ENCODE measurements at regions not wholly inside any gene's neighbourhood (a gene's known extent, or its start where the extent isn't known, plus 50 kb on each side); places are given as distances from the start of the nearest gene placed in this dataset.
A peak's percentile ranks its signal among the peaks of the same experiment; 100 is the strongest.

DNA sequence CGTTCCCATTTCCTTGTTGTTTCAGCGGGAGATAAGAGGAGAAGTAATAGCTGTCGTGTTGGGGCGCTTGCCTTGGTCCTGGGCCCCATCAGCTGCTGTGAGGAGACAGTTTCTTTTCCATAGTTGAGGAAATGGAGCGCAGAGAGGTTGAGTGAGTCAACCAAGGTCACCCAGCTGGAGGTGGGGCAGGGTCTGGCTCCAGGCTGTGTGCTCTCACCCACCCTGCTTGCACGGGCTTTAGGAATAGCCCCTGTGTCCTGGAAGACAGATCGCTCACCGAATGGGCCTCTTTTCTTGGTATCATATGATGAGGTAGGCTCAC lies 165.7 kb upstream of the RTL1 start:
- DNase-seq: no peak

DNA sequence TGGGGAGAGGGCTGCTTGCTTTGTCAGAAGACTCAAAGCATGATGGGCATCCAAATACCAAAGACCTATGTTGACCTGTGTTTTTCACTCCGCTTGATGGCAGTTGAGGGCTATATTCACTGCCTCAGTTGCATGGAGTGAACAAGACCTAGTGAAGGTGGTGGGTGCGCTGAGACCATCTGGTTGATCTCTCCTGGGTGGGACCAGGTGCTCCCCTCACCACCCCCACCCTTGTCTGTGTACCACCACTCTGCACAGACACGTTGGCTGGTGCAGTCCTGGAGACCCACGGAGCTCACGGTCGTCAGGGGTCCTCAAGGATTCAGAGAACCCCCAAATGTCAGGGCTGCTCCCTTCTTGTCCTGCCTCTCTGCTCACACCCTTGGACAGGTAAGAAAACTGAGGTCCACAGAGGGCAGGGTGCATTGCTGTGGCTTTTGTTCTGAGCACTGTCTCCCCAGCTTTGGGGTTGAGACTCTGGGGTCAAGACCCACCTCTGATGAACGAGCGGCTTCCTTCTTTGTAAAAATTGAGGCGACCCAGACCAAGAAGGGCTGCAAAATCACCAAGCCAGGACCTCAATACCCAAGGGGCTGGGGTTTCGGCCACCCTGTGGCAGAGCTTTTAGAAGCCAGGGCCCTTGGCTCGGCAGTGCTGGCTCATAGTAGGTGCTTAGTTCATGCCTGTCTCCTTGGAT lies 166.3 kb upstream of the RTL1 start:
- peak; percentile 43 for DNase-seq

DNA sequence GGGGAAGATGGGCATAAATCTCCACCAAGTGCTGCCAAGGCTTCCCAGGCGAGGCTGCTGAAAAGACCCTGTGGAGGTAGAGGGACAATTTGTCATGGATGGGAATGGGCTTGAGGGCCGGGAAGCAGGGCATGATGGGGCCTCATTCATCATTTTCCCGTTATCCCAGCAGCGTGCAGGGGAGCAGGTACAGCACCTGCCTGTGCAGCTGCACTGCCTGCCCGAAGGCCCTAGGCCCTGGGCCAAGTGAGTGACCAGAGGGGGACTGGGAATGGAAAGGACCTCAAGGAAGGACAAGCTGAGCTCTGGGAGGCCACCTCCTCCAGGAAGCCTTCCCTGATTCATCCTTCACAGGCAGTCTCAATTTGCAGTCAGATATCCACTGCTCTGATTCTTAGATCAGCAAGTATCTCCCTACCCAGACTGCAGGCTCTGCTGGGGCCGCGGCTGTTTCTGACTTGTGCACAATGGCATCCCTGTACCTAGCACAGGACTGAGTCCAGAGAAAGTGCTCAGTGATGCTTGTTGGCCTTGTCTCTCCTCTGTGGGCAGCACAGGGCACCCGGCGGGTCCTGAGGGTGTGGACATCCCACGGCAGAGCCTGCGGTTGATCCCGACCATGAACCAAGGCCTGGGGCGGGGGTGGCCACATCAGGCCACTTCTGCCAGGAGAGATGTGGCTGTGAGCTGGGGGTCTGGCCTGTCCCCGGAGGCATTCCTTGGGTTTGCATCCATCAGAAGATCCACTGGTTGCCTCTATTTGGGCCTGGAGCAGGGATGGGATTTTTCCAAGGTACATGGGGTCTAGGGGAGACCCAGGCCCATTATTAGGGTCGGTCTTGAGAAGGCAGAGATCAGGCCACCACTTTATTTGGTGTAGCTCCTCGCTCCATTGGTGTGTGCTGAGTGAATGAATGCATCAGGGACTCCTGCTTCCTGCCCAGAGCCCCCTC lies 167.3 kb upstream of the RTL1 start:
- peak; percentile 37 for DNase-seq

DNA sequence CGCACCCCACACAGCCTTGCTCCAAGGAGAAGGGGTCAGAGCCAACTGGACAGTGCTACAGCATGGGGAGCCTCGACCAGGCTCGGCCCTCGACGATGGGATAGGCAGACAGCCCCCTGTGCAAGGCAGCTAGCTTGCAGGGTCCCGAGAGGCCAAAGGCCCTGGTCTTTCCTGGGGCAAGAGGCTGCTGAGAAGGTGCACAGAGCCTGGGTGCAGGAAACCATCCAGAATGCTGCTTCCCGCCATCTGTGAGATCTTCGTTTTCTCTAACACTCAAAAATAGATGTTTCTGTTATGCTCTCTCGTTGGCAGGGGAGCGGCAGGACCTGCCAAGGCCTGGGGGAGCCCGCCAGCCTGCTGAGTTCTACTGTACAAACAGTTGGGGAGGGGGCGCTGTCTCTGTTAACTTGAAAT lies 168.0 kb upstream of the RTL1 start:
- DNase-seq: peak; percentile 56

DNA sequence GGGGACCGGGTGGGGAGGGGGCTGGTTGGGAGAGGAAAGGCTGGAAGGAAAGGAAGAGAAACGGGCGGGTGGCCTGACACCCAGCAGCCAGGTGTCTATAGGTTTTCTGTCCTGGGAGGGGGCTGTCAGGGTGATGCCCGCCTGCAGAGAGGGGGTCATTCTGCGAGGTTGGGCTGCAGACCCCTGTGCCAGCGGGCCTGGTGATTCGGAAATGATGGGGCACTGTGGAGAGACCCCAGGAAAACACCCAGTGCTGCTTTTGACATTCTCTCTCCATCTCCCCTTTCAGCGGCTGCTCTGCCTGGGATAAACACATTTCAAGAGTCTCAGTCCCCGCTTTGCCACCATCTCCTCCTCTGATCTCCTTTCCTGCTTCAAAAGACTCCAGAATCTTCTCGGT lies 168.5 kb upstream of the RTL1 start:
- no peak for DNase-seq

DNA sequence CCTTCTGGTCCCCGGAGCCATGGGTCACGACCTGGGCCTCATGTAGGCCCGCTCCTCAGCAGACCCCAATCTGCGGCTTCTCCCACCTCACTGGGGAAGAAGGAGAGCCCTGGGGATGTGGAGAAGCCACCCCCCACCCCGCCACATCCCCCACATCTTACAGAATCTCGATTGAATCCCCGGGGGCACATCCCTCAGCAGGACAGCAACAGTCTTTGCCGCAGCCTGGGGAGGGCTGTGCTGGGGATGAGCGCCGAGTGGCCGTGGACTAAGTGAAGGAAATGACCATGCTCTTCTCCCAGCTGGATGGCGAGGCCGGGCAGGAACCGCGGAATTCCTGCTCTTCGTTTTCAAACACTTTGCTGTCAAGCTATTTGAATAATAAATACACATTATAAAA lies 169.0 kb upstream of the RTL1 start:
- peak; percentile 63 for DNase-seq

DNA sequence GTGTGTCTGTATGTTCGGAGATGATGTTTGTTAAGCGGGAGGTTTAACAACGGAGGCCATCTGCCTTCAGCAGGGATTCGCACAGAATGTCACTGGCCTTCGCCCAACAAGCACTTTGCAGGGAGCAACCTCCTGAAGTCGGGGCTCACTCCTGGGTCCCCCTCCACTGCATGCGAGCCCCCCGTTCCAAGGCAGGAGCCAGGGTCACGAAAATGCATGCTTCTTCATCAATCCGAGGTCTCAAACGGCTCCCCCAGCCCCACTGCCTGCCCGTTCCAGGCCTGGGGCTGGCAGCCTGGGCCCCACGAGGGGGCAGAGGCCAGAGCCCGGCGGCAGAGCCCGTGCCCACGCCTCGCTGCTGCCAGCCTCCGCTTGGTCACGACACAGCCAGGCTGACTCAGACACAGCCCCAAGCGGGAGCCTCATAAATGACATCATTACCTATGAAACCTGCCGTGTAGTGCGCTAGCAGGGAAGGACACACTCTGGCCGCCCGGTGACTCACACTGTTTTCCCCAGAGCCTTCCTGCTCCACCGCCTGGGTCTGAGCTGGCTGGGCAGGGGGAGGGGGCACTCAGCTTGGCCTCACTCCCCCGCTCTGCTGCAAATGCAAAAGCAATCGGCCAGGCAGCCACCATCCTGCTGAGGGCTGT lies 169.5 kb upstream of the RTL1 start:
- peak; percentile 99 for DNase-seq

DNA sequence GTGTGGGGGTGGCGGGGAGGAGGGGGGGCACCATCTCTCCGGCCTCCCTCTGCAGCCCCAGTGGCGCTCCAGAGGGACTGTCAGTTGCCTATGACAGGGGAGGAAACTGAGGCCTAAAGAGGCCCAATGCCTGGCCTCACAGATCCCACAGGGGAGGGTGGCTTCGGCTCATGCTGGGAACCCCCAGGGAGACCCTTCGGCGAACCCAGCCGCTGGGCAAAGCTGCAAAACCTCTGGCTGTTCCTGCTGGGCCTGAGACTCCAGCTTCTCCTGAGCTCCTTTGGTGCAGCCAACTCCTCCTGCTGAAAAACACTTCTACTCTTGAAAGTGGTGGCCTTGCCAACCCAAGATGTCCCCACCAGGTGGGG lies 170.1 kb upstream of the RTL1 start:
- DNase-seq: no peak

DNA sequence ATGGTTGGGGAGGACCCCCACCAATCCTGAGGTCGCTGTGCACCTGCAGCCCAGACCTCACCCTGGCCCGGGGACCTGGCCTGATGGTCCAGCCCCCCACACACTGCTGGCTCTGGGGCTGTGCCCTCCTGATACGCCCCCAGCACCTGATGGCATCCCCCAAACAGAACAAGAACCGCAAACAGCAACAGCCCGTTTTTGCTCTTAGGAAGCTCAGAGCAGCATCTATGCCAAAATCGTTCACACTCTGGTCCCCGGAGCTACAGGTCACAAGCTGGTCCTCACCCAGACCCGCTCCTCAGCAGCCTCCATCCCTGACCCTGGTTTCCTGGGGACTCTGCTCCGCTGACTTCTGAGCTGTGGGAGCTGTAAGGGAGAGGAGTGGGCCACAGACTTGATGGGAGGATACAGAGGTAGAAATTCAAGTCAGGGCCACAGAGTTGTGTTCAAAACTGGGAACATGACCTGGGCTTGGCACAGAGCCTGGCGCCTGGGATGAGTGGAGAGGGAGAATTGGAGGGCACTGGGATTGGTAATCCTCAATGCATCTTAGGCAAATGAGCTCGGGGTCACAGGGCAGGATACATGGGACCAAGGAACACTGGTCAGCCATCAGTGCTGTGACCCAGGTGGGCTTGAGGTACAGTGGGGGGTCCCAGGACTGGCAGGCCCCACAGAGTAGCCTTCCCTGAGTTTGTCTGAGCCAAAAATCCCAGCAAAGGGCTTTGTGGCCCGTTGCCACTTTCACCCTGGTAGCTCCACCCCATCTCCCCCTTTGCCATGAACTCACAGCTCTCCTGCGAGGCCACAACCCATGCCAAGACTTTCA lies 170.9 kb upstream of the RTL1 start:
- peak; percentile 48 for DNase-seq

DNA sequence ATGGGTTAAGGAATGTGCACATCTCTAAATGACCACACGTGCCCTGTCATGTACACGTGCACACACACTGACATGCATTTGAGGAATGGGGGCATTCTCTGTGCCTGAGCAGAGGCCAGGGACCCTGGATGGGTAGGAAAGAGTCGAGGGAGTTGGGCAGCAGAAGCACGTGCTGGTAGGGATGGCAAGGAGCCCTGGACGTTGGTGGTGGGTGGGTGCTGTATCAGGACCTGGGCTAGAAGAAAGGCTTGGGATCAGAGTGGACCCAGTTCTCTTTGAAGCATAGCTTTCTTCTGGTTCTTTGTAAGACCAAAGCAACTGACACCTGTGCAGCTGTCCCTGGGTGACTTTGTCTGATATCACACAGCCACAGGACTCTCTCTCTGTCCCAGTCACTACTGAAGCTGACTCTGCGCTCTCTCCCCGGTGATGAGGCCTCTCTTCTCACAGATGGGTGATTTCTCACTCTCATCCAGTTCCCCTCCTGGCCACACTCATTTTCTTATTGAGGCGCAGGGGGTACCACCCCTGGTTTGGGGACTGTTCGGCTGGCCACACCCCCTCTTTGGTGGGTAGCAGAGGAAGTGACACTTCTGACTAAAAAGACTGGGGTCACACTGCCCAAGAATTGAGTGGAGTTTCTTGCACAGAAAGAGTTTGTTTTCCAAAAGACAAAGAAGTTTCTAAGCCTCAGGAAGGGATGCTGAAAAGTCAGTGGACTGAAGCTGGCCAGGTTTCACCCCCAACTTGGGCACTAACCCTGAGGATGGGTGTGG lies 171.7 kb upstream of the RTL1 start:
- peak; percentile 45 for DNase-seq

DNA sequence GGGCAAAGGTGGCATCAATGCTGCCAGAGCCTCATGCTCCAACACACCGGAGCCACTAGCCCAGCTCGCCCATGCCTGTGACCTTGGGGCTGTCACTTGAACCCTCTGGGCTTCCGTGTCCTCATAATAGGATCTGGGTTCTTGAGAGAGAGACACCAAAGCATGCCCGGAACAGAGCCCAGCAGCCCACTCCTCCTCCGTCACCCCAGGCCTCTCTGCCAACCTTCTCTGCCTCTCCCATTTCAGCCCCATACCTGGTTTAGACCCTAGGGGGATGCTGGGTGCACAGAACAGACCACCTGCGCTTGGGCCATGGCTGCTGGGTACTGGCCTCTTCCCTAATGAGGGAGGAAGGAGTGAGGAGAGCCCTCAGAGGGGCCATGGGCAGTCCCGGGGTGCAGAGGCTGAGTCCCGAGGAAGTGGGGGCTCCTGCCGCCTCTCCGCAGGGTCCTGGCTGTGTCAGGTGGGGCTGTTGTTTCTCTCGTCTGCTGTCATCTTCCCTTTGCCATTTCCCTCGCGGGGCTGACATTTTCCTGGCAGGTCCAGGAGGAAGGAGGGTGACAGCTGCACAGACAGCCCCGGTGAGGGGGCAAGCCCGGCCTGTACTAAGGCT lies 172.4 kb upstream of the RTL1 start:
- DNase-seq: peak; percentile 44

DNA sequence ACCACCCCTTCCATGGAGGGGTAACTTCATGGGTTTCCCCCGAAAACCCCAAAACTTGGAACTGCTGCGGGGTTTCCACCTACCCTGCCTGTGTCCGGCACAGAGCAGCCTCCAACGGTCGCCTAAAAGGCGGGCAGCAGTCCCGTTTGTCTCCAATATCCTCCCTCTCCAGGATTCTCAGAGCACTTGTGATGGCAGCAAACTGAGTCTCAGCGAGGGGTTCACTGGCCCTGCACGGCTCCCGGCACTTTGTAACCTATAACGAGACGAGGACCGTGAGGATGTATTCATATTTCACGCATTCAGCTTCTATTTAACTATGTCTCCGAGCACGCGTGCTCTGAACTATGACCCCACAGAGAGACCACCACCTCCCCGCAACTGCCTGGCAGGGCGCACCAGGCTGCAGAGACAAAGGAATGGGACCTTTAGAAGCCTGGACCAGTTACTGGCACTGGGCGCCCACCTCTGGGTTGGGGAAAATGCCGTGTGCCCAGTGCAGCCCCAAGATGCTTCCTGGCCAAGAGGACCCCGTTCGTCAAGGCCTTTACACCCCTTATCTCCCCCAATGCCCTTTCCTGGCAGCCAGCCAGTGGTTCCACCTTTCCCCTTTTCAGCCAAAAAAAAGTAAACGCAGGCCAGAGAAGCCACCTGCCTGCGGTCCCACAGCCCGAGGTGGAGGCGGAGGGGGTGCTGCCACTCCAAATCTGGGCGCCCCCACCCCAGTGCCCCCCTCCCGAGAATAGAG lies 173.1 kb upstream of the RTL1 start:
- peak; percentile 36 for DNase-seq

DNA sequence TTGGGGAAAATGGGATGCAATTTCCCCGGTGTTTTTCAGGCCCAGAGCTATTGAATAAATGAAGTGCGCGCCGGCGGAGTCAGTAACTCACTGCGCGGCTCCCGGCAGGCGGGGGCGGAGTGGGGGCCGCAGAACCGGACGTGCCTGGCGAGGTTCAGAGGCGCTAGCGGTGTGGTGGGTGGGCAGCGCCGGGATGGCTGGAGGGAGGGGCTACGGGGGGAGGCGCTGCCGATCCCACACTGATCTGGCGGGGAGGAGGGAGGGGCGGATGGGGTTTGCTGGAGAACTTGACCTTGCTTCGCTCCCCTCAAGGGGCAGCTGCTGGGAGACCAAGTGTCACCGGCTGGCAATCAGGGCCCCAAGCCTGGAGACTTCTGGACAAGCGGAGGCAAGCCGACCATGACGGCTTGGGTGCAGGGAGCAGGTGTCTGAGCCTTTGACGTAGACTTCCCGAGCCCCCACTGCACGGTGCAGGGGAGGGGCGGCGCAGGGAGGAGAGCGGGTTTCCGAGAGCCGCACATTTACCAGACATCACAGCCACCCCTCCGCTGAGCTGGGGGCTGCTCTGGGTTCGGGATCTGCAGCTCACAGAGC lies 174.1 kb upstream of the RTL1 start:
- DNase-seq: peak; percentile 89

DNA sequence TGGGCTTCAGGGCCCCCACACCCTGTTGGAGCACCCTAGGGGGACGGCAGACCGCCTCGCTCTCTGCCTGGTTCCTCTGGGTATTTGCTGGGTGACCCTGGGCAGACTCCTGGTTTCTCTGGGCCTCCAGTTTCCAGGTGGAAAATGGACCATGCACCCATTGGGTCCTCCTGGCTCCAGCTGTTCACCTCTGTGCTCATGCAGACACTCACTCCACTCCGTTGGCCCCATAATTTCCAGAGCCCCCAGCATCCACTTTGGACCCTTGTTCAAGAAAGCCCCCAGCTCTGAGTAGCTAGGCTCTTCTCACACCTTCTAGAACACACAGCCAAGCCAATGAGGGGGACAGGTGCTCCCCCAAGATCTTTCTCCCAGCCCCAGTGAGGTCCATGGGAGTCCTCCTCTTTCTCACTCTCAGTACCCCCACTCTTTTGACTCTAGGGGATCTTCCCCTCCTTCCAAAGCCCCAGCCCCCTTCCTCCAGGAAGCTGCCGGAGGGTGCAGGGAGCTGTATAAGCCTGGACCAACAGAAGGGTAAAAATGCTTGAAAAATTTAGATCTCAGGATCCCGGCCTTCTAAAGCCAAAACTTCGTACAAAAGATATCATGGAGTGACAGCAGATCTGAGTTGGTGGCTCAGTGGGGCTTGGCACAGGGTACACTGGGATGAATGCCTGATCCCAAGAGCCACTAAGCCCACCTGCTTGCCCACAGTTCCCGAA lies 174.8 kb upstream of the RTL1 start:
- peak; percentile 45 for DNase-seq

DNA sequence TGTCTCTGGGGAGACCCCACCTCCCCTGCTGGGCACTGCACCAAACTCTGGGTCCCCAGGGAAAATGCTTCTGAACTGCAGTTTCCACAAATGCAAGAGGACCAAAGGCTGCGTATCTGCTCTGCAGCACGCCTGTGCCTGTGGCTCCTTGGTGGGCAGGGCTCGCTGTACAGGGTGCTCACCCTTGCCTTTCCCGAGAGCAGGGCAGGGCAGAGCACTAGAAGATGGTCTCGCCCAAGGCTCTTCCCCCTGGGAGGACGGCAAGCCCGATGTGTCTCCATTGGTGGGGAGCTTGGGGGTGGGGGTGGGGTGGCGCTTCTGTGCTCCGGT lies 175.3 kb upstream of the RTL1 start:
- peak; percentile 44 for DNase-seq

DNA sequence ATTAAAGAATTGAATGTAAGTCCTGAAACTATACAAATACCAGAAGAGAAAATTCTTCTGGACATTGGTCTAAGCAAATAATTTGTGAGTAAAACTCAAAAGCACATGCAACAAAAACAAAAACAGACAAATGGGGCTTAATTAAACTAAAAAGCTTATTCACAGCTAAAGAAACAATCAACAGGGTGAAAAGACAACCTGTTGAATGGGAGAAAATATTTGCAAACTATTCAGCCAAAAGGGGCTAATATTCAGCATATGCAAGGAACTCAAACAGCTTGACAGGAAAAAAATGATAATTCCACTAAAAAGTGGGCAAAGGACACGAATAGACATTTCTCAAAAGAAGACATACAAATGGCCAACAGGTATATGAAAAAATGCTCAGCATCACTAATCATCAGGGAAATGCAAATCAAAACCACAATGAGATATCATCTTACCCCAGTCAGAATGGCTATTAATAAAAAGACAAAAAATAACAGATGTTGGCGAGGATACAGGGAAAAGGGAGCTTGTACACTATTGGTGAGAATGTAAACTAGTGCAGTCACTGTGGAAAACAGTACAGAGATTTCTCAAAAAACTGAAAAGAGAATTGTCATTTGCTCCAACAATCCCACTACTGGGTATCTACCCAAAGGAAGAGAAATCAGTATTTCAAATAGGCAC lies 177.5 kb upstream of the RTL1 start:
- no peak for DNase-seq

DNA sequence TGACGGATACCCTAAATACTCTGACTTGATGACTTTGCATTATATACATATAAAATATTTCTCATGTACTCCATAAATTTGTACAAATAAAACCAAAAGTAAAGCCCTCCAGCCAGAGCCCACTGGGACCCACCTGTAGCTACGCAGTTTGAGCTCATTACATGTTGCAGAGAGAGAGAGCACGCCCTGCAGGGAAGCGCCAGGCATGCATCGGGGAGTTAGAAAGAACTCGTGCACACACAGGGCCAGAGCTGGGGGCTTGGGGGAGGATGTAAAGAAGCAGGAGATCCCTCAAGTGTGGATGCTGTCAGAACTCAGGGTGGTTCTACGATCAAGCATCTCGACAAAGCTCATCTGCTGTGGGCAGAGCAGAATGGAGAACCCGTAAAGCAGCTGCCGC lies 178.5 kb upstream of the RTL1 start:
- peak; percentile 53 for DNase-seq

DNA sequence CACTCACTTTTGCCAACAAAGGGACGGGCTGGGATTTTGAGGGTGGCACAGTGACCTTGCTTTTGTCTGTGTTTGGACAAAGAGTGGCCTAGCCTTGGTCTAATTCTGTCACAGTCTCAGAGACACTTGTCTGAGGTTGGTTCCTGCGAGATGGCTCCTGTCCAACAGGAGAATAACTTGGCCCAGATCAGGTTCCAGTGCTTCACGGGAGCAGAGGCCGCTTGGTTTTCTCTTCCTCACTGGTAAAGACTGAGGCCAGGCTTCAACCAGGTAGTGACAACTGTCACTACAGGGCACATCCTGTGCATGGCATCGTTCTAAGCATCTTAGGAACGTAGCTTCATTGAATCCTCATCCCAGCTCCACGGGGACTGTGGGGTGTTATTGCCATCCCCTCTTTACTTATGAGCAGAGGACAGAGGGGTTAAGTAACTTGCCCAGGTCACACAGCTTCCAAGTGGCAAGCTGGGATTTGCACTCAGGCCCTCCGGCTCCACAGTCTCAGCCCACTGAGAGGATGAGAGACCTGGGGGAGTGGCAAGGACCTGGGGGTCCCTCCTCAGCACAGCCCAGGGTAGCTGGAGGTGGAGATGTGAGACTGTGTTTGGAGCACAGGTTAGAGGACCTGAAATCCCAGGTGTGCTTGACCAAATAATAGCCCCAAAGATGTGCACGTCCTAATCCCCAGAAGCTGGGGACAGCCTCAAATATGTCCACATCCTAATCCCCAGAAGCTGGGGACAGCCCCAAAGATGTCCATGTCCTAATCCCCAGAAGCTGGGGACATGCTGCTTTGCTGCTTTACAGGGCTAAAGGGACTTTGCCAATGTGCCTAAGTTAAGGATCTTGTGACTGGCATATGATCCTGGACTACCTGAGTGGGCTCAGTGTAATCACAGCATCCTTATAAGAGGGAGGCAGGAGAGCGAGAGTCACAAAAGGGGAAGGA lies 179.2 kb upstream of the RTL1 start:
- DNase-seq: peak; percentile 47
